SK-N-MC (cell line): ENCODE measurements at regions not wholly inside any gene's neighbourhood (a gene's known extent, or its start where the extent isn't known, plus 50 kb on each side); places are given as distances from the start of the nearest gene placed in this dataset.

ENCODE experiments used
- EZH2 ChIP-seq: fragments of 200-600 bp; sonication (generic); IDR thresholded peaks from one replicate; pipeline ENCODE4 v1.6.1; 2017; ENCODE audit warnings: antibody characterized with exemption
- POLR2AphosphoS5 ChIP-seq: IDR thresholded peaks from 2 replicates; pipeline ENCODE4 v1.6.1; 2012; ENCODE audit warnings: mild to moderate bottlenecking, low read depth, low read length, borderline replicate concordance

- TF ChIP-seq POLR2AphosphoS5 (no peak), EZH2 (no peak)
Measured at GRCh38 chr2:120547662-120548061, 188.0 kb upstream of the GLI2 start.
